Breast epithelium (tissue), 3 donors: ENCODE measurements at regions not wholly inside any gene's neighbourhood (a gene's known extent, or its start where the extent isn't known, plus 50 kb on each side); places are given as distances from the start of the nearest gene placed in this dataset.

Source experiments
- CTCF ChIP-seq, 3 donors: fragments of 450-650 bp; IDR thresholded peaks; one replicate each; pipeline ENCODE4 v1.5.1; 2016 to 2017; ENCODE audit warnings: antibody characterized with exemption in 3 of 3, mild to moderate bottlenecking in 3 of 3, moderate library complexity in 3 of 3
- POLR2AphosphoS5 ChIP-seq, 3 donors: sonication (generic); formaldehyde crosslinking; IDR thresholded peaks; one replicate each; pipeline ENCODE4 v1.6.1; 2017; ENCODE audit warnings: antibody characterized with exemption in 3 of 3

DNA sequence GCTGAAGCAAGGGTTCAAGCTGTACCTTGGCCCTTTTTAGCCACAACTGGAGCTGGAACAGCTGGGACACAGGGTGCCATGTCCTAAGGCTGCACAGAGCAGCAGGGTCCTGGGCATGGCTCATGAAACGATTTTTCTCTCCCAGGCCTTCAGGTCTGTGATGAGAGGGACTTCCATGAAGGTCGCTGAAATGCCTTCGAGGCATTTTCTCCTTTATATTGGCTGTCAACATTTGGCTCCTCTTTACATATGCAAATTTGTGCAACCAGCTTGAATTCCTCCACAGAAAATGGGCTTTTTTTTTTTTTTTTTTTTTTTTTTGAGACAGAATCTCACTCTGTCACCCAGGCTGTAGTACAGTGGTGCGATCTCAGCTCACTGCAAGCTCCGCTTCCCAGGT, 430.8 kb downstream of the PCDH11X start:
- TF ChIP-seq POLR2AphosphoS5 (IDR thresholded peaks at IDR 0.05): no peak
- no peak for TF ChIP-seq CTCF (IDR thresholded peaks at IDR 0.05)
